SJCRH30 (cell line): ENCODE measurements at regions not wholly inside any gene's neighbourhood (a gene's known extent, or its start where the extent isn't known, plus 50 kb on each side); places are given as distances from the start of the nearest gene placed in this dataset.
"Not testable (repeated sequence)": the region's sequence is repeated elsewhere in the genome, so short reads cannot be mapped to it uniquely, and the experiment has no call there.

Source experiments
- DNase-seq, 2 experiments: peaks; one replicate each; pipeline ENCODE4 v3.0.0-alpha.2; 2015 to 2020
- H3K27ac ChIP-seq: fragments of 250-450 bp; sonication (Bioruptor Pico); 2 replicates; pipeline ENCODE4 v1.5.1; 2020; ENCODE audit warnings: mild to moderate bottlenecking, moderate library complexity
- H3K27me3 ChIP-seq: fragments of 250-450 bp; sonication (Bioruptor Pico); 2 replicates; pipeline ENCODE4 v1.5.1; 2020; ENCODE audit warnings: mild to moderate bottlenecking, moderate library complexity
- H3K36me3 ChIP-seq: fragments of 250-450 bp; sonication (Bioruptor Pico); 2 replicates; pipeline ENCODE4 v1.5.1; 2020; ENCODE audit warnings: mild to moderate bottlenecking, moderate library complexity
- H3K4me1 ChIP-seq: fragments of 250-450 bp; sonication (Bioruptor Pico); 2 replicates; pipeline ENCODE4 v1.5.1; 2020; ENCODE audit warnings: mild to moderate bottlenecking, moderate library complexity
- H3K4me3 ChIP-seq: fragments of 250-450 bp; sonication (Bioruptor Pico); 2 replicates; pipeline ENCODE4 v1.5.1; 2020; ENCODE audit warnings: mild to moderate bottlenecking, moderate library complexity
- H3K9me3 ChIP-seq: fragments of 250-450 bp; sonication (Bioruptor Pico); replicated peaks from 2 replicates; pipeline ENCODE4 v1.5.1; 2020; ENCODE audit warnings: mild to moderate bottlenecking, moderate library complexity

DNA sequence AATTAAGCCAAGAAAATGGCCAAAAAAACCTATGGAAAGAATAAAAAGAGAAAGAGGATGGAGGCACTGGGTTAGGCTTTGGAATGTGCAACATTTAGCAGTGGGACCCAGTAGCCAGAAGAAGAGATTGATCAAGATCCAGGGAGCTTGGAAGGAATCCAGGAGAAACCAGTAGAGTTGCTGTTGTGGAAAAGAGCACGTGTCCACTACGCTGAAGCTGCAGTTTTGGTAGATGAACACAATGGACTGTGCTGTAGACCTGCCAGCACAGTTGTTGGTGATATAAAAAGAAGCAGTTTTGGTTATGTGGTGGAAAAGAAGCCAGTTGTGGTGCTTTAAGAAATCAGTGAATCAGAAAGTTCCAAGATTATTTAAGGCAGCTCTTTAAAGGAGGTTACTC, 802.2 kb upstream of the POM121L12 start:
- Histone ChIP-seq H3K4me3 (no peak overlapping the region), H3K9me3 (no peaks in the 10 kb centered on the region), H3K27me3 (peaks cover 4% of the 10 kb centered on the region; the same call in 1 of the 2 replicates), H3K4me1 (no peaks in the 10 kb centered on the region), H3K27ac (no peak overlapping the region), H3K36me3 (no peaks in the 10 kb centered on the region)
- DNase-seq, result no peak

DNA sequence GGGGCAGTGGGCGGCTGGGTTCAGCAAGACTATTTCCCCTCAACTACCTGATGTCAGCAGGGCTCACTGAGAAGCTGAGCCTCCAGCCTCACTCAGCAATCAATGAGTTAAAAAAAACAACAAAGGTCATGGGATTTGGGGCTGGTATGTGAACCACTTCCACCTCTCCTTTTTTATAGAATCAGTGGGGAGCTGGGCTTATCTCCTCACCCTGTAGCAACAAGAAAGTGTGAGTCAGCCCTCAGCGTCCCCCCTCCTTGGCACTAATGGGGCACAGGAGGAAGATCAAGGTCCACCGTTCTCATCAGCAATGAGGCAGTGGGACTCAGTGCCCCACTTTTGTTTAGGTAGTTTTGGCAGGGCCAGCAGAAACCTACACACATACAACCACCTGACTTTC, 823.5 kb upstream of the POM121L12 start:
- H3K9me3 ChIP-seq, result no peaks in the 10 kb centered on the region
- H3K27me3 ChIP-seq, result no peaks in the 10 kb centered on the region; the same call in 1 of the 2 replicates
- no peaks in the 10 kb centered on the region for H3K36me3 ChIP-seq
- H3K4me1 ChIP-seq, result no peaks in the 10 kb centered on the region
- H3K4me3 ChIP-seq, result no peak overlapping the region
- no peak for DNase-seq
- H3K27ac ChIP-seq, result no peak overlapping the region

- Histone ChIP-seq H3K27ac (no peak overlapping the region), H3K27me3 (no peaks in the 10 kb centered on the region; the same call in 1 of the 2 replicates), H3K4me3 (no peak overlapping the region)
Observed at GRCh38 chr7:52209614-52210013, 825.8 kb upstream of the POM121L12 start.

DNA sequence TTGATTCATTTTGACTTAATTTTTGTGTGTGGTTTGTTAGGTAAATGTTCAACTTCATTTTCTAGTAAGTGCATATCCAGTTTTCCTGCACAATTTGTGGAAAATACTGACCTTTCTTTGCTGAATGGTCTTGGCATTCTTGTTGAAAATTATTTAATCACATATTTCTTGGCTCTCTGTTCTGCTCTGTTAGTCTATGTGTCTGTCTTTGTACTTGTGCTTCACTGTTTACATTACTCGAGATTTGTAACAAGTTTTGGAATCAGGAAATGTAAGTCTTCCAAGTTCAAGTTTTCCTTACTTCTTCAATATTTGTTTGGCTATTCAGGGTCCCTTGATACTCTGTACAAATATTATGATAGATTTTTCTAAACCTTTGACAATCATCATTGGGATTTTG, 838.2 kb upstream of the POM121L12 start:
- Histone ChIP-seq H3K4me3 (no peak overlapping the region), H3K27ac (no peak overlapping the region), H3K9me3 (no peaks in the 10 kb centered on the region), H3K4me1 (no peaks in the 10 kb centered on the region), H3K27me3 (no peaks in the 10 kb centered on the region), H3K36me3 (no peaks in the 10 kb centered on the region)
- DNase-seq, result no peak

More at GRCh38 chr7:52209614-52210013, 825.8 kb upstream of the POM121L12 start:
- DNase-seq, result no peak
- Histone ChIP-seq H3K4me1 (no peaks in the 10 kb centered on the region), H3K9me3 (no peaks in the 10 kb centered on the region), H3K36me3 (no peaks in the 10 kb centered on the region; the same call in 1 of the 2 replicates)

- H3K9me3 ChIP-seq, result no peaks in the 10 kb centered on the region
- no peak for DNase-seq
- no peaks in the 10 kb centered on the region for H3K27me3 ChIP-seq
- no peak overlapping the region for H3K4me3 ChIP-seq
- no peaks in the 10 kb centered on the region for H3K4me1 ChIP-seq
- H3K27ac ChIP-seq, result no peak overlapping the region
- H3K36me3 ChIP-seq, result no peaks in the 10 kb centered on the region
Observed at GRCh38 chr7:52195664-52196063, 839.8 kb upstream of the POM121L12 start.

GRCh38 chr7:52189153-52189778, 846.2 kb upstream of the POM121L12 start:
- H3K27ac ChIP-seq, result no peak overlapping the region
- DNase-seq, result no peak

DNA sequence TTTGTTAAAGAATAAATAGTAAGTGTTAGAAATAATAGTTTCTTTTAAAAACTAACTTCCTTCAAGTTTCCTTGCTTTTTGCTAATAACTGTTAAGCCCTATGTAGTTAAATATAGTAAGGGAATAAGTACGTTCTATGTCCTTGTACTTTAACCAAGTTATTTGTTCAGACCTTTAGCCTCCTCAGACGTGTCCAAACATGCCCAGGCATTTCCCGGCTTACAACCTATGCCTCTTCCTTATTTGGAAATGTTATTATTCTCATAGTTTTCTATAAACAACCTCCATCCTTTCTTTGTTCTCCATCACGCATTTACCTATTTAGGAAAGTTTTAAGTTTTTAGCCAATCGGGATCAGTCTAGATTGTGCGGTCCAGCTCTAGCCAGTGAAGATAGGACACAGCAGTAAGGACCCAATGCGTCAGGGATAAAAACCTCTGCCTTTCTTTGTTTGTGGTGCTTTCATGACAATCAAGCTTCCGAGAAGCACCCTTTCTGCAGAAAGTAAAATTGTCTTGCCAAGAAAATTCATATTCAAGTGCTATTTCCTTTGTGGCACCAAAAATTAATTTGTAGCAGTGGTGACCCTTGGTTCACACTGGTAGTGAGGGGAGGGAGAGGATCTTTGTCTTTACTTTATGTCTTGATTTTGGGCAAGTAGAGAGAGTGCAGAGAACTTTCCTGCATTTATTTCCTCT, 851.3 kb upstream of the POM121L12 start:
- no peaks in the 10 kb centered on the region; the same call in 1 of the 2 replicates for H3K9me3 ChIP-seq
- no peak for DNase-seq
- H3K27ac ChIP-seq, result no peak overlapping the region
- no peak overlapping the region for H3K4me3 ChIP-seq
- no peaks in the 10 kb centered on the region for H3K36me3 ChIP-seq
- H3K4me1 ChIP-seq, result no peaks in the 10 kb centered on the region
- H3K27me3 ChIP-seq, result peaks cover 11% of the 10 kb centered on the region; the same call in 1 of the 2 replicates

More at GRCh38 chr7:52189153-52189778, 846.2 kb upstream of the POM121L12 start:
- Histone ChIP-seq H3K27me3 (peaks cover 5% of the 10 kb centered on the region; the same call in 1 of the 2 replicates), H3K4me3 (no peak overlapping the region), H3K4me1 (no peaks in the 10 kb centered on the region), H3K9me3 (no peaks in the 10 kb centered on the region; the same call in 1 of the 2 replicates), H3K36me3 (no peaks in the 10 kb centered on the region)

DNA sequence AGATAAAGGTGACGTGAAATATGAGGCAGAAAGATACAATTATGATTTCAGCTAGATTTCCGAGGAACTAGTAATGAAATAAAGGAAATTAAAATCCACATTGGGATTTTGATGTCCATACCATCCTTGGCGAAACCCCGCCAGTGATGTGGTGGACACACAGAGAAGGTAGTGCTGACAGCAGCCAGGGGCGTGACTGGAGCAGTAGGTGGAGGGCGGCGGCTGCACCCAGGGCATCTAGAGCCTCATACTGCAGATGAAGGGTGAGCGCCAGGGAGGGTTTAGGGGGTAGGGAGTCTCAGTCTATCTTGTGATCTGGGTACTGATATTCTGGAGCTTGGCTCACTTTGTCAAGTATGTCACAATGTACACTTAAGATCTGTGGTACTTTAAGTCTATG, 855.5 kb upstream of the POM121L12 start:
- no peak overlapping the region for H3K4me3 ChIP-seq
- no peaks in the 10 kb centered on the region for H3K9me3 ChIP-seq
- H3K27me3 ChIP-seq, result 0 out of 2 replicates have a peak, but pooled peaks cover 6% of the 10 kb centered on the region
- DNase-seq, result no peak
- no peaks in the 10 kb centered on the region for H3K4me1 ChIP-seq
- no peak overlapping the region for H3K27ac ChIP-seq
- no peaks in the 10 kb centered on the region for H3K36me3 ChIP-seq

- no peak overlapping the region for H3K4me3 ChIP-seq
- no peaks in the 10 kb centered on the region for H3K4me1 ChIP-seq
- H3K9me3 ChIP-seq, result no peaks in the 10 kb centered on the region
- H3K27me3 ChIP-seq, result peaks cover 10% of the 10 kb centered on the region; the same call in 1 of the 2 replicates
- no peaks in the 10 kb centered on the region for H3K36me3 ChIP-seq
- peak; percentile 7 to 36 for DNase-seq
- no peak overlapping the region for H3K27ac ChIP-seq
Observed at GRCh38 chr7:52168085-52168484, 851.5 kb upstream of the COBL start.

DNA sequence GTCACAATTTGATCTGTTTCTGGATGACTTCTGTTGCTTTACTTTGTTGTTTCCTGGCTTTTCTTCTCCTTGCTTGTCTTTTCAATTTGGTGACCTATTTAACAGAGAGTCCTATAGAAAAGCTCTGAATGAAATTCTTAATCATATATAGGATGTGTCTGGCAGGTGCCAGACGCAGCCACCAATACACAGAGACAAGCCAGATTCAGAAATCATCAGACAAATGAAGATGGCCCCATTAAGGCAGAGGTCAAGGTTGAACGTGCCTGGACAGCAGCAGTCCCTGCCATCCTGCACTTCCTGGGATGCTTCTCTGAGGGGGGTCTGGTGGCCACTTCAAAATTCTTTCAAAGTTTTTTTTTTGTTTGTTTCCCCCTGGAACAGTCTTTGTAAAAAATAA, 846.7 kb upstream of the COBL start:
- Histone ChIP-seq H3K4me1 (no peaks in the 10 kb centered on the region), H3K27me3 (peaks cover 5% of the 10 kb centered on the region; the same call in 1 of the 2 replicates), H3K27ac (no peak overlapping the region), H3K4me3 (no peak overlapping the region), H3K36me3 (no peaks in the 10 kb centered on the region), H3K9me3 (no peaks in the 10 kb centered on the region)
- DNase-seq, result no peak

DNA sequence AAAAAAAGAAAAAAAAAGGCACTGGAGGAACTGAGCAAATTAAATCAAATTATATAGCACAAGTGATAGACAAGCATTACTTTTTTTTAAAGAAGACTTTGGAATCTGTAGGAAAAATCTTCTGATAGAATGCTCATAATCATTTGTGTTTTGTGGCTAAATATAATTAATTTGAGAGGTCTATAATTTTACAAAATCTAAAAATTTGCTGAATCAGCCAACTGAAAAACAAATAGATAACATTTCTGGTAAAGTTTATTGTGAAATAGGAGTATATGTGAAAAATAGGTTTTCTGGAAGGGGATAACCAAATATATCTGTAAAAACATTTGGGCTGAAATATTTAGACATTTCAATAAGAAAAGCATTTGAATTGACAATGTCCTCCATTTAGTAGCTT, 844.9 kb upstream of the COBL start:
- Histone ChIP-seq H3K27me3 (no peaks in the 10 kb centered on the region), H3K4me1 (no peaks in the 10 kb centered on the region), H3K9me3 (no peaks in the 10 kb centered on the region), H3K36me3 (no peaks in the 10 kb centered on the region), H3K27ac (no peak overlapping the region), H3K4me3 (no peak overlapping the region)
- DNase-seq, result no peak

DNA sequence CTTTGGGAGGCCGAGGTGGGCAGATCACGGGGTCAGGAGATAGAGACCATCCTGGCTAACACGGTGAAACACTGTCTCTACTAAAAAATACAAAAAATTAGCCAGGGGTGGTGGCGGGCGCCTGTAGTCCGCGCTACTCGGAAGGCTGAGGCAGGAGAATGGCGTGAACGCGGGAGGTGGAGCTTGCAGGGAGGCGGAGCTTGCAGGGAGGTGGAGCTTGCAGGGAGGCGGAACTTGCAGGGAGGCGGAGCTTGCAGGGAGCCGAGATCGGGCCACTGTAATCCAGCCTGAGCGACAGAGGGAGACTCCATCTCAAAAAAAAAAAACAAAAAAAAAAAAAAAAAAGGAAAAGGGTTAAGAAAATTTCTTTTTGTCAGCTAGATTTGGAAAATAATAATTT, 842.8 kb upstream of the COBL start:
- H3K4me3 ChIP-seq, H3K27ac ChIP-seq, H3K4me1 ChIP-seq: not testable (repeated sequence)

GRCh38 chr7:52154382-52154781, 837.8 kb upstream of the COBL start:
- no peaks in the 10 kb centered on the region for H3K9me3 ChIP-seq
- no peaks in the 10 kb centered on the region for H3K4me1 ChIP-seq
- no peak overlapping the region for H3K27ac ChIP-seq
- no peak overlapping the region for H3K4me3 ChIP-seq
- H3K36me3 ChIP-seq, result no peaks in the 10 kb centered on the region
- no peaks in the 10 kb centered on the region; the same call in 1 of the 2 replicates for H3K27me3 ChIP-seq
- DNase-seq, result no peak

More for the DNA sequence above, 842.8 kb upstream of the COBL start:
- not testable (repeated sequence) for H3K36me3 ChIP-seq, DNase-seq, H3K27me3 ChIP-seq, H3K9me3 ChIP-seq

DNA sequence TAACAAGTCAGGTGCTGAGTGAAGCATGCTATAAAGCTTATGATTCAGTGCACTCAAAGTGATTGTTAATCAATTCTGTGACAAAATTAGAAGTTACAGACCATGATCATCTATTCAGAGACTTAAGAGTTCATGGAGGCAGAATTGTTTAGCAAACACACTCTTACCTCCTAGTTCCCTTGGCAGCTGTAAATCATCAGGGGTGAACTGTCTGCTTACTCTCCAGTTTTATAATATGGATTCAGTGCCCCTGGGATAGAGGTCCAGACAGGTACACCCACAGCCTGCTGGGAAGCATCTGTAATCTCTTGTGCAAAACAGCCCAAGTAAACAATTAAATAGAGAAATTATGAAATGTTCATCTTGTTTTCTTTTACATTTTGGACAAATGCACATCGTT, 835.0 kb upstream of the COBL start:
- Histone ChIP-seq H3K27ac (no peak overlapping the region), H3K36me3 (no peaks in the 10 kb centered on the region), H3K4me3 (no peak overlapping the region), H3K4me1 (no peaks in the 10 kb centered on the region), H3K9me3 (no peaks in the 10 kb centered on the region), H3K27me3 (no peaks in the 10 kb centered on the region; the same call in 1 of the 2 replicates)
- DNase-seq, result no peak

DNA sequence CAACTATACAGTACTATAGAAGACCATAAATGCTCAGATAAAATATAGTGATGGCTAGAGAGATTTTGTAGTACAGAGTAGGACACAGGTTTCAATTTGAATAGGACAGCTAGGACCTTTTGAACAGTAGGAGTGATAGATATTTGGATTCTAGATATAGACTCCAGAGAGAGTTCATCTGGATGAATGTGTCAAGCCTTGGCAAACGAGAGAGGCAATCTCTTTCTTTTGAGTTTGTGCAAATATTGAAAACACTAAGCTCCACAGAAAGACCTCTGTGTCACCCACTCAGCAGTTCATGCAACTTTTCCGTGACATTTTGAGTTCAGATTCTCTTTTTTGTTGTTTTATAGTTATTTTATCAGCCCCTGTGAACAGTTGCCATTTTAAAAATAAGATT, 834.3 kb upstream of the COBL start:
- H3K27me3 ChIP-seq, result no peaks in the 10 kb centered on the region; the same call in 1 of the 2 replicates
- DNase-seq, result no peak
- 0 out of 2 replicates have a peak, but pooled peaks cover under 1% of the 10 kb centered on the region for H3K9me3 ChIP-seq
- H3K27ac ChIP-seq, result no peak overlapping the region
- H3K4me3 ChIP-seq, result no peak overlapping the region
- H3K36me3 ChIP-seq, result no peaks in the 10 kb centered on the region
- H3K4me1 ChIP-seq, result no peaks in the 10 kb centered on the region
